GM18508 (cell line): ENCODE measurements at regions not wholly inside any gene's neighbourhood (a gene's known extent, or its start where the extent isn't known, plus 50 kb on each side); places are given as distances from the start of the nearest gene placed in this dataset.
"Not testable (repeated sequence)": the region's sequence is repeated elsewhere in the genome, so short reads cannot be mapped to it uniquely, and the experiment has no call there.

Source experiments
- ATAC-seq: cut with Tn5 transposase; IDR thresholded peaks from one replicate; pipeline ENCODE4 v1.9.1; 2021; ENCODE audit warnings: moderate number of reproducible peaks; ENCODE audit not compliant: insufficient read depth, unreplicated experiment

DNA sequence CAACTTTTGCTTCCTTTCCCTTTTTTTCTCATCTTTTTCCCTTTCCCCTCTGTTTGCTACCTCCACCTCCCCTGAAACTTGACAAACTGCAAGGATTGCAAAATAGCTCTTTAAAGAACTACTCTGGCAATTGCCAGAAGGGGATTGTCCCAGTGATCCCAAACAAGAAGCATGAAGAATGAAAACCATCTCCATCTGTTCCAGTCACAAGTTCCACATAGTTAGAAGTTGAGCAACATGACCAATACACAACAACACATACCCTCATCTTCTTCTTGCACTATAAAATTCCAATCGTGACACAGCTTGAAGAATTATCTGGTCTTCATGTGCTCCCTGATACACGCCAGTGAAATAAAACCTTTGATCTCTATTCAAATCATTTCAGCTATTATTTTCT lies 93.7 kb upstream of the USP15 start:
- ATAC-seq, result no peak

DNA sequence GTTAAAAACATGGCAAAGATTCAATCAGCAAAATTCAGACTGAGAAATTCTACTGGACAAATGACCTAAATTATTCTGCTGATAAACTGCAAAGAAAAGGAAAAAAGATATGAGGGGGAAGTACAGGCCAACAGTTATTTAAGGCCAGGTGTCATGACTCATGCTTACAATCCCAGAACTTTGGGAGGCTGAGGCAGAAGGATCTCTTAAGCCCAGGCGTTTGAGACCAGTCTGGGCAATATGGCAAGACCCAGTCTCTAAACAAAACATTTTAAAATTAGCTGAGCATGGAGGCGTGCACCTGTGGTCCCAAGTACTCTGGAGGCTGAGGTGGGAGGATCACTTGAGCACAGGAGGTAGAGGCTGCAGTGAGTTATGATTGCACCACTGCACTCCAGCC lies 91.8 kb upstream of the USP15 start:
- no peak for ATAC-seq

DNA sequence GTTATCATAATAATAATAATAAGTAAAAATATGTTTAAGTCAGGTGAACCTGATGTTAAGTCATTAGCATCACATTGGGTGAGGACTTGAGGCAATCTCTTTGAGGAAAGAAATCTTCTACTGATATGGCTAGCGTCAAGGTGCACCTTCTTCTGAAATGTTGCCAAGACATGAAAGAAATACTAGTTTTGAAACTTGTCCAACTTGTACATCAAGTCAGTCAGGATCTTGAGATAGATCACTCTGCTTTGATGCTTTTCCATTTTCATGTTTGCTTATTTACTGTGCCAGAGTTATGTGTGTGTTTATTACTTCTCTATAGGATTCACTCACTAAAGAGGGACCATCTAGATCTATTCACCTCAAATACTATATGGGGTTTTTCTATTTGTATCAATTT lies 90.0 kb upstream of the USP15 start:
- no peak for ATAC-seq

DNA sequence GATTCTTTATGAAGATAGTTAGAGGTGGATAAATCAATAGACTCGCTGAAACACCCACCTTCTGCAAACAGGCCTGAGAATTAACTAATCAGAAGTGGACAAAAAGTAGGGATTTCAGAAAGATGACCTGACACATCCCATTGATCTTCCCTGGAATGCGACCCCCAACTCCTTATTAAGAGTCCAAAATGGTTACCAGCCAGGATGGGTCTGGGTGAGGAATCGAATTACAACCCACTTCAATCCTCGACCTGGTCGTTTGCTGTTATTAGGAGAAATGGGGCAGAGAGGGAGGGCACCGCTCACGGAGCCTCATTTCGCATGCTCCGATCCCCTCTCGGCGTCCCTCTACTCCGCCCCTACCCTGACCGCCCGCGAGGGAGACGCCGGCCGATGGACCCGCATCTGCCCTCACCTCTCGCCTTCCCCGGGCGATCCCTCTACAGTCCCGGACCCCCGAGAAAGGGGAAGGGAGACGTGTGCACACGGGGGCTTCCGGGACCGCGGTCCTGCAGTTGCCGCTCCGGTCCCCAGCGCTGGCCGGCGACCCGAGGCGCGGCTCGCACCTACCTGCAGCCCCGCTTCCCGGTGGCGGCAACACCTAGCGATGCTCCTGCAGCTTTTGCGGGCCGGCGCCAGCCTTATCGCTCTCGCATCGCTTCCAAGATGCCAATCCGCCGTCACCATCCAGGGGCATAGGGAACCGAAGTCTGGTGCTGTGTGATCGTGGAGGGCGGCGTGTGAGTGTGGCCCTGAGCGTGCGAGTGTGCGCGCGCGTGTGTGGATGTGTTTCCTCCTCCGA lies 69.3 kb upstream of the USP15 start:
- ATAC-seq, result no peak

DNA sequence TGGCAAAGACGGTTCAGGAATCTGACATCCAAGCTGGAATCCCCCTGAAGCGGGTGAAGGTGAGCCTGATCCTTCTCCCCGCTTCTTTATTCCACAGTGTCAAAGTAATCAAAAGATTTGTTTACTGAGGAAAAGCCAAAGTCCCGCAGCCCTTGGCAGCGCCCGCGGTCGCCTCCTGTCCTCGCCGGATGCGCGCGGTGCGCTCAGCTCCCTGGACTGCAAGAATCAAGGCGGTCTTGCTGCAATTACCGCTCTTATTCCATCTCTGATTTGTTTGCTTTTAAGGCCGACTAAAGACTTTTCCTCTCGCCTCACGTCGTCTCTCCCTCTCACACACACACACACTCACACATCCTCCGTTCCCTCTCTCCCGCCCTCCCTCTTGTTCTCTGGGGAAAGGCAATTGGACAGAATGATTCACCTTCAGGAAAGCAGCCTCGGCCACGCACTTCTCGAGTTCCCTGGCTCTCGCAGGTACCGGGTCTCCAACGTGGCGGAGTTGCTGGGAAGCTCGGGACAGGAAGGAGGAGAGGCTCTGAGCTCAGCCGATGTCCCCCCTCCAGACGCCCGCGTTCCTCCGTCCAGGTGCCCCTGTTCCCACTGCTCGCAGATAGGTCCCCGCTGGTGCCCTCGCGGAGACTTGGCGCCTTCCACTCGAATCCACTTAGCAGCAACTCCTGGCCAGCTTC lies 68.6 kb upstream of the USP15 start:
- no peak for ATAC-seq

DNA sequence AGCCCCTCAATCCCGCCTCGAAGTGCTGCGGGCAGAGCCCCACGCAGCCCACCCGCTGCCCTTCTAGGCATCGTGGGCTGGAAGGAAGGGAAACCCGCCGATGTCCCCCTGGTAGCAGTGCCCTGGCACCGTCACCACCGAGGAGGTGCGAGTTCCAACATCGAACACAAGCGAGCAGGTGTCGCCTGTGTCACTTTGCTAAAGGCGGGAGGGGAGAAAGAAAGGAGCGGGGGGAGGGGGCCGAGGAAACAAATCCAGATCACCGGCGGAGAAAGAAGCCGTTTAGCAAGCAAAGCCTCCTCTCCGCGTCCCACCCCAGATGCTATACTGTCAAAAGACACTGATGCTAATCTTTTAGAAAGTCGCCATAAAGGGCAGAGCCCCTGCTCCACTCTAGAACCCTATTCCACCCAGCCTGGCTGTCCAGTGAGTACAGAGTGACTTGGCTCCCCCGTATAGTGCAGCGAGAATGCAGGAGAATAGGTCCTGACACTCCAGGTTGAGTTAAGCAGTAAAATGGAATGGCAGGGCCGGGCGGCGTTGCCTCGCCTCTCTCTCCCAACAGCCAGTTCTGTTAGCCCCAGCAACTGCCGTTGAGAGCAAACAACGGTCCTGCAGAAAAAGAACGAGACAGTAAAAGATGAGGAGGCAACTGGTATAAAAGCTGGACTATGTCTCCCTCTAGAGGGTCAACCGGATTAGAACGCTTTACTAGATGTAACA lies 67.9 kb upstream of the USP15 start:
- peak; percentile 95 for ATAC-seq

DNA sequence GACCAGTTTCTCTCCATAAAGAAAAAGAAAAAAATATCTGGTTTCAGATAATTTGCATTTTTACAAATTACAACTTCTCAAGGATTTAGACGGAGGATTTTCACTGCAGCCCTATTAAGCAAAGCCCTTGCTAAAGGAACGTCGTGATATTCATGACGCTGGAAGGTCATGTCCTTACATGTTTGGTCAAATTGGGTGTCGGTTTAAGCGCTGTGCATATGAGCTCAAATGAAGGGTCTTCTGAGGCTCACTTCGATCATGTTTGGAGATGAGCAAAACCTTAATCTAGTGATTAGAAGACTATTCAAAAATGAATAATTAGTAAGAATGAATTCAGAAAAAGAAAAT lies 67.3 kb upstream of the USP15 start:
- peak; percentile 14 for ATAC-seq

DNA sequence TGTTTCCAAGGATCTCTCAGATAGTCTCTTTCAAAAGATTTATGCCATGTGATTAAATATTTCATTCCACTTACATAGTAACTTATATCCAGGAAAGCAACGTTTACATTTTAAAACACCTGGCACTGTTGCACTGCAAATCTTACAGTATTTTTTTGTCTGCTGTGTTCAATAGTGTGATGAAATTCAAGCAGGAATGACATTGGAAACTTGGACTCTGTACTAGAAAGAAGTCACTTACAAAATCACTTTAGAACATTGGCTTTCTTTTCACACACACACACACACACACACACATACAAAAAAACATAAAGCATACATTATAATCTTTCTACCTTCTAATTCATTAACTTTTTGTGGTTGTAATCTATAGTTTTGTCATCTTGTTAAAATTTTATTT lies 66.2 kb upstream of the USP15 start:
- no peak for ATAC-seq

DNA sequence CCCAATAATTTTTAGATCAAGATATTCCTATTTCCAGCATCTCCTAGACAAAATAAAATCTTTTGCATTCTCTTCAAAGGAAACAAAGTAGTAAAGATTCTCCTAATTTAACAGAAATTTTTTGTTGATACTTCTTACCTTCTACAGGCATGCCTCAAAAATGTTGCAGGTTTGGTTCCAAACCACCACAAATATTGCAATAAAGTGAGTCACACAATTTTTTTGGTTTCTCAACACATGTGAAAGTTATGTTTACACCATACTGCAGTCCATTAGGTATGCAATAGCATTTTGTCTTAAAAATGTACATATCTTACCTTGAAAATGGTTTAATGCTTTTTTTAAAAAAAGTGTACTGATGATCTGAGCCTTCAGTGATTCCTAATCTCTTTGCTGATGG lies 65.6 kb upstream of the USP15 start:
- no peak for ATAC-seq

DNA sequence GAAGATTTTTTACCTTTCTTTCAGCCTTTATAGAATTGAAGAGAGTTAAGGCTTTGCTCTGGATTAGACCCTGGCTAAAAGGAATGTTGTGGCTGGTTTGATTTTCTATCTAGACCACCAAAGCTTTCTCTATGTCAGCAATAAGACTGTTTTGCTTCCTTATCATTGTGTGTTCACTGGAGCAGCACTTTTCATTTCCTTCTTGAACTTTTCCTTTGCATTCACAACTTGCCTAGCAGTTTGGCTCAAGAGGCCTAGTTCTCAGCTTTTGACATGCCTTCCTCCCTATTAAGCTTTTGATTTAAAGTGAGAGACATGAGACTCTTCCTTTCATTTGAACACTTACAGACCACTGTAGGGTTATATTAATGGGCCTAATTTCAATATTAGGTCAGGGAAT lies 64.1 kb upstream of the USP15 start:
- ATAC-seq, result no peak

DNA sequence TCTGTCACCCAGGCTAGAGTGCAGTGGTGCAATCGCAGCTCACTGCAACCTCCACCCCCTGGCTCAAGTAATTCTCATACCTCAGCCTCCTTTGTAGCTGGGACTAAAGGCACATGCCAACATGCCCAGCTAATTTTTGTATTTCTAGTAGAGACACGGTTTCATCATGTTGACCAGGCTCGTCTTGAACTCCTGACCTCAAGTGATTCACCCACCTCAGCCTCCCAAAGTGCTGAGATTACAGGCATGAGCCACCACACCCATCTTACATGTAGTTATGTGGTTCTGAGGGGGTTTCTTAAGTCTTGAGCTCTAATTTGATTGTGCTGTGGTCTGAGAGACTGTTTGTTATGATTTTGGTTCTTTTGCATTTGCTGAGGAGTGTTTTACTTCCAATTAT lies 57.3 kb upstream of the USP15 start:
- ATAC-seq, result not testable (repeated sequence)

DNA sequence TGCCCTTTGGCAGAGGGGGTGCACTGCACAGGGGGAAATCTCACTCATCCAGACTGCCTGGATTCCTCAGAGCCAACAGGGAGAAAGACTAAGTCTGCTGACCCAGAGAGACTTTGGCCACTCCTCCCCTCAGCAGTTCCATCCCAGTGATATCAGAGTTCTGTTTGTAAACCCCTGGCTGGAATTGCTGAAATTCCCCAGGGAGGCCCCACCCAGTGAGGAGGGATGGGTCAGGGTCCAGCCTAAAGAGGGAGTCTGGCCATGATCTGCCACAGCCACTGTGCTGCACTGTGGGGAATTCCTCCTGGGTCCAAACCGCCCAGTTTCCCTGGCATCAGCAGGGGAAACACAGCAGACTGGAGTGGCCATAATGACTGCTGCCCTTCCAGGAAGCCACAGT lies 54.9 kb upstream of the USP15 start:
- no peak for ATAC-seq

DNA sequence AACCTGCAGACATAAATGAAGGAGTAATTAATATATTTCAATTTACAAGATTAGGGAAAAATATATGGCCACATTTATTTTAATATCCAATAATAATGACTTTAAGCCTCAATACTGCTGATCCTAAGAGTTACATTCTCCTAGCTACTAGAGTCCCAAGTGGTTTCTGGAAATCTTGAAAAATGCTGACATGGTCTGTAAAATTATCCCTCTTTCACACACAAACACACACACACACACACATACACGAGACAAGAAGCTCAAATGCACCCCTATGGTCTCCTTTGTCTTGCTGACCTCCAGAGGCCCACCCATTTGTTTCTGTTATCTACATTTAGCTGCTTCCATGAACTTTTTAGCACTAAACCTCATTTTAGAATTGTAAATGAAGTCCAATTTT lies 53.0 kb upstream of the USP15 start:
- ATAC-seq, result no peak
